AG20443 (cell line): ENCODE measurements at regions not wholly inside any gene's neighbourhood (a gene's known extent, or its start where the extent isn't known, plus 50 kb on each side); places are given as distances from the start of the nearest gene placed in this dataset.

Experiments used
- DNase-seq: peaks from one replicate; pipeline ENCODE4 v3.0.0; 2012; ENCODE audit warnings: low spot score, mixed read lengths

DNA sequence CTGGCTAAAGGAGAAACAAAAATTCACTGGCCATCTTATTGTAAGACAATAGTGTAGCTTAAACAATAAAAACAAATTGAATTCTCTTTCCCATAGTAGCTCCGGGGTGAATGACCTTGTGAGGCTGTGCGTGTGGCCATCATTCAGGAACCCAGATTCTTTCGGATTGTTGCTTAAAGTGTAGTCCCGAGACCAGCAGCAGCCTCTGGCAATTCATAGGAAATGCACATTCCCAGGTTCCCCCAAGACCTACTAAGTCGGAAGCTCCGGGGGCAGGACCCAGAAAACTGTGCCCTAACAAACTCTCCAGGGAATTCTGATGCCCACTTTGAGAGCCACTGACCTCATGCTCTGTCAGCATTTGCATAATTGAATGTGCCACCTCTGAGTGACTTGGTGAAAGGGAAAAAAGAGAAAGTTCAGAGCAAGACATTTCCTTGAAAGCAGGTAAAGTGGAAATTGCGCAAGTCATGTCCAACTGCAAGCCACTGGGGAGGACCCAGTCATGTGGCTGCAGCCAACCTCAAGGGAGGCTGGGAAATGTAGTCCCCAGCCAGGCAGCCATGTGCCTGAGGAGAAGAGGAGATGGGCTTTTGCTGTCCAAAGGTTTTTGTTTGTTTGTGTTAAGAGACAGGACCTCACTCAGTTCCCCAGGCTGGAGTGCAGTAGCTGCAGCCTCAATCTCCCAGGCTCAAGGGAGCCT, 50.7 kb upstream of the PNMA8B start:
- DNase-seq: peak; percentile 51

DNA sequence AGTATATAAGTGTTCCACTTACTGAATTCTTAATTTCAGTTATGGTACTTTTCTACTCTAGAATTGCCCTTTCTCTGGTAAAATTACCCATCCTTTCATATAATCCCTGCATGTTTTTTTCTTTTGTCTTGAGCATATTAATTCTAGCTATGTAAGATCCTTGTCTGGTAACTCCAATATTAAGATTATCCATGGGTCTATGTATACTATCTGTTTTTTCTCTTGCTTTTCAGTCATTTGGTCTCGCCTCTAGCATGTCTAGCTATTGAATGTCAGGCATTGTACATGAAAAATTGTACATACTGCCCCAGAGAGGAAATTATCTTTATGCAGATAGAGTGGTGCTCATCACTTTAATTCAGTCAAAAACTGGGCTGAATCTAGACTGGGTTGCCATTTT, 50.4 kb upstream of the CALM3 start:
- no peak for DNase-seq

DNA sequence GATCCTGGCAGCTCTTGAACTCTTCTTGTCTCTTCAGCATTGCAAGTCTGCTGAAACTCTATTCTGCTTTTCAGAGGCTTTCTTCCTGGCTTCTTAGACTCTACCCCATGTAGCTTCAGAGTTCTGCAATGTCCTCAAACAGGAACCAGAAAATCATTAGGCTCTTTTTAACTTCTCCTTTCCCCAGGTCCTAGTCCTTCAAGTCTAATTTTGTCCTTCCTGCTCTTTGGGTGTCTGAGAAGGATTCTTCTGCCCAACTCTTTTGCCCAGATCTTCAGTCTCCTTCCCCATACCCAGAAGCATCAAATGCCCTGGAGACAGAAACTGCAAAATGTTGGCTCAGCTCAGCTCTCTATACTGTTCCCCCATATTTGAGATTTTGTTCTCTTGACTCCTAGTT, 50.0 kb upstream of the CALM3 start:
- no peak for DNase-seq
